Parathyroid adenoma (tissue), 2 donors: ENCODE measurements at regions not wholly inside any gene's neighbourhood (a gene's known extent, or its start where the extent isn't known, plus 50 kb on each side); places are given as distances from the start of the nearest gene placed in this dataset.
"Not testable (repeated sequence)": the region's sequence is repeated elsewhere in the genome, so short reads cannot be mapped to it uniquely, and the experiment has no call there.

Experiments used
- H2AFZ ChIP-seq: fragments of 300-600 bp; sonication (generic); one replicate; pipeline ENCODE4 v1.7.0; 2017; ENCODE audit warnings: antibody characterized with exemption, mild to moderate bottlenecking
- H3K27ac ChIP-seq: fragments of 300-600 bp; sonication (generic); one replicate; pipeline ENCODE4 v1.7.0; 2017
- H3K27me3 ChIP-seq: fragments of 300-600 bp; sonication (generic); one replicate; pipeline ENCODE4 v1.7.0; 2017; ENCODE audit warnings: low read length; ENCODE audit not compliant: control insufficient read depth, insufficient read depth
- H3K36me3 ChIP-seq: fragments of 300-600 bp; sonication (generic); one replicate; pipeline ENCODE4 v1.7.0; 2017; ENCODE audit warnings: low read length; ENCODE audit not compliant: control insufficient read depth, insufficient read depth
- H3K4me1 ChIP-seq: fragments of 300-600 bp; sonication (generic); one replicate; pipeline ENCODE4 v1.7.0; 2017; ENCODE audit warnings: control low read depth
- H3K4me2 ChIP-seq: fragments of 300-600 bp; sonication (generic); one replicate; pipeline ENCODE4 v1.7.0; 2017; ENCODE audit warnings: low read length
- H3K4me3 ChIP-seq: fragments of 300-600 bp; sonication (generic); one replicate; pipeline ENCODE4 v1.7.0; 2017; ENCODE audit warnings: low read depth, low read length
- H3K79me2 ChIP-seq: fragments of 300-600 bp; sonication (generic); one replicate; pipeline ENCODE4 v1.7.0; 2017; ENCODE audit warnings: control low read depth
- H3K9ac ChIP-seq: fragments of 300-600 bp; sonication (generic); one replicate; pipeline ENCODE4 v1.7.0; 2017; ENCODE audit warnings: mild to moderate bottlenecking
- H3K9me3 ChIP-seq: fragments of 300-600 bp; sonication (generic); one replicate; pipeline ENCODE4 v1.7.0; 2017; ENCODE audit warnings: low read length; ENCODE audit not compliant: control insufficient read depth
- CTCF ChIP-seq: fragments of 300-600 bp; sonication (generic); IDR thresholded peaks from one replicate; pipeline ENCODE4 v1.7.0; 2017; ENCODE audit warnings: antibody characterized with exemption, mild to moderate bottlenecking
- donor health status: primary hyperparathyroidism.

GRCh38 chr6:73929405-73929804, 233.4 kb downstream of the CD109 start:
- no peaks in the 10 kb centered on the region for H3K27me3 ChIP-seq
- H3K9me3 ChIP-seq: peaks cover 4% of the 10 kb centered on the region
- H3K4me1 ChIP-seq: no peaks in the 10 kb centered on the region
- no peak overlapping the region for H3K9ac ChIP-seq
- no peaks in the 10 kb centered on the region for H3K79me2 ChIP-seq
- H2AFZ ChIP-seq: no peak overlapping the region
- no peak for TF ChIP-seq CTCF
- H3K4me2 ChIP-seq: no peak overlapping the region
- H3K27ac ChIP-seq: no peak overlapping the region
- H3K4me3 ChIP-seq: no peak overlapping the region
- no peaks in the 10 kb centered on the region for H3K36me3 ChIP-seq

GRCh38 chr6:73927421-73927820, 231.4 kb downstream of the CD109 start:
- Histone ChIP-seq H3K9me3 (peaks cover 4% of the 10 kb centered on the region), H2AFZ (no peak overlapping the region), H3K4me2 (no peak overlapping the region), H3K27ac (no peak overlapping the region), H3K9ac (no peak overlapping the region), H3K4me3 (no peak overlapping the region), H3K79me2 (no peaks in the 10 kb centered on the region), H3K36me3 (no peaks in the 10 kb centered on the region), H3K4me1 (no peaks in the 10 kb centered on the region), H3K27me3 (no peaks in the 10 kb centered on the region)
- no peak for TF ChIP-seq CTCF

- not testable (repeated sequence) for H3K27ac ChIP-seq, H3K79me2 ChIP-seq, H3K4me1 ChIP-seq, H2AFZ ChIP-seq, H3K9me3 ChIP-seq, H3K4me3 ChIP-seq, H3K4me2 ChIP-seq, H3K36me3 ChIP-seq, H3K27me3 ChIP-seq, H3K9ac ChIP-seq
Measured at GRCh38 chr6:73925703-73926102, 229.7 kb downstream of the CD109 start.

DNA sequence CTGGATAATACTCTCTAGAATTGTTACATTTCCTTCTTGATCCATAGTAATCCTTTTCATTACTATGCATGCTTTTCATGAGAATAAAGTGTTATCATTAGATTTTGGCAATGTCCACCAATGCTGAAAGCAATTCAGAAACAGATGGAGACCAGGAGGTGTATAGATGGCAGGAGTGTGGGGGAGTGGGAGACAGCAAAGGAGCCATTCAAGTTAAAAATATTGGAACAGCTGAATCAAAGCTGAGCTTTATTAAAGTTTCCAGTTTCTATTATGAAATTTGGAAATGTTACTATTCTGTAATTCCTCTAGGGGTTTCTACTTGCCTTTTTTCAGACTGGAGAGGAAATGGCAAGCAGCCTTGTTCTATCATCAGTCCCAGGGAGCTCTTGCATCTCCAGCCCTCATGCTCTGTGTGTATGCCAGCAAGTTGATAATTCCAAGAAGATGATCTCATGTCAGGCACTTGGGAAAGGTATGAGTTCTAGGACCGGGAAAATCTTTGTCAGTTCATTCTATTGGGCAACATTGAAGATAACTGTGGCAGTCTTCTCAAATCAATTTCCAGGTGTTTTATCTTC, 228.0 kb downstream of the CD109 start:
- Histone ChIP-seq H2AFZ (no peak overlapping the region), H3K27ac (no peak overlapping the region), H3K79me2 (no peaks in the 10 kb centered on the region), H3K9me3 (peaks cover 4% of the 10 kb centered on the region), H3K4me3 (no peak overlapping the region), H3K27me3 (no peaks in the 10 kb centered on the region), H3K9ac (no peak overlapping the region), H3K36me3 (no peaks in the 10 kb centered on the region), H3K4me2 (no peak overlapping the region), H3K4me1 (no peaks in the 10 kb centered on the region)
- no peak for TF ChIP-seq CTCF

GRCh38 chr6:73903155-73903554, 207.2 kb downstream of the CD109 start:
- H3K36me3 ChIP-seq: no peaks in the 10 kb centered on the region
- H3K27me3 ChIP-seq: no peaks in the 10 kb centered on the region
- no peaks in the 10 kb centered on the region for H3K79me2 ChIP-seq
- H3K27ac ChIP-seq: no peak overlapping the region
- no peaks in the 10 kb centered on the region for H3K4me1 ChIP-seq
- no peak overlapping the region for H3K9ac ChIP-seq
- H3K4me3 ChIP-seq: no peak overlapping the region
- TF ChIP-seq CTCF: no peak
- H2AFZ ChIP-seq: no peak overlapping the region
- H3K9me3 ChIP-seq: no peaks in the 10 kb centered on the region
- H3K4me2 ChIP-seq: no peak overlapping the region
